ENCODE measurements at regions not wholly inside any gene's neighbourhood (a gene's known extent, or its start where the extent isn't known, plus 50 kb on each side); places are given as distances from the start of the nearest gene placed in this dataset.

- TF ChIP-seq CTCF (conservative IDR thresholded peaks at IDR 0.05; ENCODE audit: low read depth, low read length) = no peak
- TF ChIP-seq EZH2 (IDR thresholded peaks at IDR 0.05; ENCODE audit: borderline replicate concordance, low read depth, low read length, poor library complexity, severe bottlenecking) = no peak
Measured at GRCh38 chr10:42951486-42952251, 125.2 kb upstream of the RET start.

All from A673 (cell line).